ENCODE measurements at regions not wholly inside any gene's neighbourhood (a gene's known extent, or its start where the extent isn't known, plus 50 kb on each side); places are given as distances from the start of the nearest gene placed in this dataset.
"Not testable (repeated sequence)": the region's sequence is repeated elsewhere in the genome, so short reads cannot be mapped to it uniquely, and the experiment has no call there.

DNA sequence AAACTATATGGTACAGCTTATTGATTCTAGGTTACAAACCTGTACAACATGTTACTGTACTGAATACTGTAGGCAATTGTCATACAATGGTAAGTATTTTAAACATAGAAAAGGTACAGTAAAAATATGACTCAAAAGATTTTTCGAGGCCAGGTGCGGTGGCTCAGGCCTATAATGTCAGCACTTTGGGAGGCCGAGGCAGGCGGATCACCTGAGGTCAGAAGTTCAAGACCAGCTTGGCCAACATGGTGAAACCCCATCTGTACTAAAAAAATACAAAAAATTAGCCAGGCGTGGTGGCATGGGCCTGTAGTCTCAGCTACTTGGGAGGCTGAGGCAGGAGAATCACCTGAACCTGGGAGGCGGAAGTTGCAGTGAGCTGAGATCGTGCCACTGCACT, 646.6 kb downstream of the ISL1 start:
- H3K9me3 ChIP-seq (ENCODE audit: control extremely low read depth in 1 of 5, control insufficient read depth in 4 of 5, insufficient read depth in 2 of 5, low read depth in 1 of 5, low read length in 4 of 5); H3K4me3 ChIP-seq (ENCODE audit: control insufficient read depth in 1 of 7, extremely low read depth in 1 of 7, insufficient read depth in 4 of 7, low read depth in 2 of 7, low read length in 6 of 7); CTCF ChIA-PET; H3K27me3 ChIP-seq (replicated peaks in 2 of 5; ENCODE audit: control insufficient read depth in 4 of 5, insufficient read depth in 5 of 5, low read length in 4 of 5); DNase-seq; POLR2A ChIA-PET; H3K27ac ChIP-seq (ENCODE audit: insufficient read depth in 1 of 2, low read depth in 1 of 2, low read length in 2 of 2, poor library complexity in 1 of 2, severe bottlenecking in 2 of 2); H3K4me1 ChIP-seq (ENCODE audit: control extremely low read depth in 1 of 4, control insufficient read depth in 4 of 4, insufficient read depth in 4 of 4, low read length in 3 of 4); H3K36me3 ChIP-seq (ENCODE audit: control insufficient read depth in 4 of 4, insufficient read depth in 4 of 4, low read length in 3 of 4): not testable (repeated sequence)
- WGBS (ENCODE audit: insufficient coverage) = 100% methylated on average over 6 of the region's 7 CpGs

DNA sequence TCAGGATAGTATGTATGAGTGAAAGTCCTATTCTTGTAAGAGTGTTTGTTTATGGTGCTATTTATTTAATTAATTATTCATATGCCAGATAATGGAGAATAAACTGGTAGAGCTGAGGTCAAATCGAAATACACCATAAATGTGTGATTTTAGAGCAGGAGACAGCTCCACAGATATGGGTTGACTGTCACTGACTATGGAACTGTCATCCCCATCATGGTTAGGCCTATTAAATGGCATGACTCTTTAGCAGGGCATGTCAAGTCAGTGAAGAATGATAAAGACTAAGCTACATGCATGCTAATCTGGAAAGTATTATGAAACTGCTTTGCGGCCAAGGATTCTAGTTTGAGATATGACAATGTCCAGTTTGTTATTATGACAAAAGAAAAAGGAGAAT, 658.6 kb downstream of the ISL1 start:
- no peak for DNase-seq
- Histone ChIP-seq H3K27ac (ENCODE audit: insufficient read depth in 1 of 2, low read depth in 1 of 2, low read length in 2 of 2, poor library complexity in 1 of 2, severe bottlenecking in 2 of 2) (no peak overlapping the region), H3K9me3 (ENCODE audit: control extremely low read depth in 1 of 5, control insufficient read depth in 4 of 5, insufficient read depth in 2 of 5, low read depth in 1 of 5, low read length in 4 of 5) (no peaks in the 10 kb centered on the region), H3K36me3 (ENCODE audit: control insufficient read depth in 4 of 4, insufficient read depth in 4 of 4, low read length in 3 of 4) (no peaks in the 10 kb centered on the region), H3K27me3 (replicated peaks in 2 of 5; ENCODE audit: control insufficient read depth in 4 of 5, insufficient read depth in 5 of 5, low read length in 4 of 5) (no peaks in the 10 kb centered on the region), H3K4me1 (ENCODE audit: control extremely low read depth in 1 of 4, control insufficient read depth in 4 of 4, insufficient read depth in 4 of 4, low read length in 3 of 4) (no peaks in the 10 kb centered on the region), H3K4me3 (ENCODE audit: control insufficient read depth in 1 of 7, extremely low read depth in 1 of 7, insufficient read depth in 4 of 7, low read depth in 2 of 7, low read length in 6 of 7) (no peak overlapping the region)
- POLR2A ChIA-PET = no interaction called here
- 94% methylated on average over 2 of the region's 2 CpGs for WGBS (ENCODE audit: insufficient coverage)
- CTCF ChIA-PET = no interaction called here

GRCh38 chr5:52043137-52043536, 659.9 kb downstream of the ISL1 start:
- Histone ChIP-seq H3K9me3 (ENCODE audit: control extremely low read depth in 1 of 5, control insufficient read depth in 4 of 5, insufficient read depth in 2 of 5, low read depth in 1 of 5, low read length in 4 of 5) (no peaks in the 10 kb centered on the region), H3K4me1 (ENCODE audit: control extremely low read depth in 1 of 4, control insufficient read depth in 4 of 4, insufficient read depth in 4 of 4, low read length in 3 of 4) (no peaks in the 10 kb centered on the region), H3K27ac (ENCODE audit: insufficient read depth in 1 of 2, low read depth in 1 of 2, low read length in 2 of 2, poor library complexity in 1 of 2, severe bottlenecking in 2 of 2) (no peak overlapping the region), H3K36me3 (ENCODE audit: control insufficient read depth in 4 of 4, insufficient read depth in 4 of 4, low read length in 3 of 4) (no peaks in the 10 kb centered on the region), H3K4me3 (ENCODE audit: control insufficient read depth in 1 of 7, extremely low read depth in 1 of 7, insufficient read depth in 4 of 7, low read depth in 2 of 7, low read length in 6 of 7) (no peak overlapping the region), H3K27me3 (replicated peaks in 2 of 5; ENCODE audit: control insufficient read depth in 4 of 5, insufficient read depth in 5 of 5, low read length in 4 of 5) (no peaks in the 10 kb centered on the region)
- ChIA-PET CTCF (no interaction called here), POLR2A (no interaction called here)
- WGBS (ENCODE audit: insufficient coverage) = 100% methylated on average over 1 of the region's 4 CpGs
- DNase-seq = no peak

DNA sequence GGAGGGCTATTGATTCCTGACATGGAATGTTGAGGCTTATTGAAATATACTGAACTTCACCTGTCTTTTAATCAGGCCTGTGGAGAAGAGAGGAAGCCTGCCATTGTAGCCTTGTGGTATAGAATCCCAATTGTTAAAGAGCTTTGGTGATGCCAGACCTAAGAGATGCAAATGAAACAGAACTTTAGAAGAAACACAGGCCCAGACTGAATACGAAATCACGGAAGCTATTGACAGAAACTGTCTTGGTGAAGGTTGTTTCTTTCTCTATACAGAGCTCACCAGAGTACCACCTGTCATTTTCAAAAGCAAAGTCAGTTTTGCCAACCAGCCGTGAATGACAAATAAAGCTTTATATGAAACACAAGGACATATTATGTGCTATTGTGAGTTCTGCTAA, 660.3 kb downstream of the ISL1 start:
- no peak overlapping the region for H3K4me3 ChIP-seq (ENCODE audit: control insufficient read depth in 1 of 7, extremely low read depth in 1 of 7, insufficient read depth in 4 of 7, low read depth in 2 of 7, low read length in 6 of 7)
- POLR2A ChIA-PET = no interaction called here
- CTCF ChIA-PET = no interaction called here
- H3K4me1 ChIP-seq (ENCODE audit: control extremely low read depth in 1 of 4, control insufficient read depth in 4 of 4, insufficient read depth in 4 of 4, low read length in 3 of 4) = no peaks in the 10 kb centered on the region
- no peak for DNase-seq
- H3K27me3 ChIP-seq (replicated peaks in 2 of 5; ENCODE audit: control insufficient read depth in 4 of 5, insufficient read depth in 5 of 5, low read length in 4 of 5) = no peaks in the 10 kb centered on the region
- no peak overlapping the region for H3K27ac ChIP-seq (ENCODE audit: insufficient read depth in 1 of 2, low read depth in 1 of 2, low read length in 2 of 2, poor library complexity in 1 of 2, severe bottlenecking in 2 of 2)
- no peaks in the 10 kb centered on the region for H3K36me3 ChIP-seq (ENCODE audit: control insufficient read depth in 4 of 4, insufficient read depth in 4 of 4, low read length in 3 of 4)
- WGBS (ENCODE audit: insufficient coverage) = no CpG with 5 or more reads among the region's 3 CpGs
- no peaks in the 10 kb centered on the region for H3K9me3 ChIP-seq (ENCODE audit: control extremely low read depth in 1 of 5, control insufficient read depth in 4 of 5, insufficient read depth in 2 of 5, low read depth in 1 of 5, low read length in 4 of 5)

DNA sequence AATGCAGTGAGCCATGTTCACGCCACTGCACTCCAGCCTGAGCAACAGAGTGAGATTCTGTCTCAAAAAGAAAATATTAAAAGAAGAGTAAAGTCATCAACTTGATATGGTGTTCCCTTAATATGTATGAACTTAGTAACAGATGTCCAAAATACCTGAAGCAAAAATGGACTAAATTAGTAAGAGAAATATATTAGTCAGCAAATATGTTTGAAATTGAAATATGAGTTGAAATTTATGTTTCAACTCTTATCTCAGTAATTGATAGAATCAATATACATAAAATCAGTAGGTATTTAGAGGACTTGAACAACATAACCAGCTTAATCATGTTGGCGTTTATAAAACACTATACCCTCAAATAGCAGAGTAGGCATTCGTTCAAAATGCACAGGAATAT, 668.5 kb downstream of the ISL1 start:
- no peaks in the 10 kb centered on the region for H3K36me3 ChIP-seq (ENCODE audit: control insufficient read depth in 4 of 4, insufficient read depth in 4 of 4, low read length in 3 of 4)
- ChIA-PET CTCF (no interaction called here), POLR2A (no interaction called here)
- 100% methylated on average over 1 of the region's 3 CpGs for WGBS (ENCODE audit: insufficient coverage)
- DNase-seq = no peak
- no peaks in the 10 kb centered on the region for H3K9me3 ChIP-seq (ENCODE audit: control extremely low read depth in 1 of 5, control insufficient read depth in 4 of 5, insufficient read depth in 2 of 5, low read depth in 1 of 5, low read length in 4 of 5)
- no peak overlapping the region for H3K4me3 ChIP-seq (ENCODE audit: control insufficient read depth in 1 of 7, extremely low read depth in 1 of 7, insufficient read depth in 4 of 7, low read depth in 2 of 7, low read length in 6 of 7)
- no peaks in the 10 kb centered on the region for H3K27me3 ChIP-seq (replicated peaks in 2 of 5; ENCODE audit: control insufficient read depth in 4 of 5, insufficient read depth in 5 of 5, low read length in 4 of 5)
- no peaks in the 10 kb centered on the region for H3K4me1 ChIP-seq (ENCODE audit: control extremely low read depth in 1 of 4, control insufficient read depth in 4 of 4, insufficient read depth in 4 of 4, low read length in 3 of 4)
- H3K27ac ChIP-seq (ENCODE audit: insufficient read depth in 1 of 2, low read depth in 1 of 2, low read length in 2 of 2, poor library complexity in 1 of 2, severe bottlenecking in 2 of 2) = no peak overlapping the region

DNA sequence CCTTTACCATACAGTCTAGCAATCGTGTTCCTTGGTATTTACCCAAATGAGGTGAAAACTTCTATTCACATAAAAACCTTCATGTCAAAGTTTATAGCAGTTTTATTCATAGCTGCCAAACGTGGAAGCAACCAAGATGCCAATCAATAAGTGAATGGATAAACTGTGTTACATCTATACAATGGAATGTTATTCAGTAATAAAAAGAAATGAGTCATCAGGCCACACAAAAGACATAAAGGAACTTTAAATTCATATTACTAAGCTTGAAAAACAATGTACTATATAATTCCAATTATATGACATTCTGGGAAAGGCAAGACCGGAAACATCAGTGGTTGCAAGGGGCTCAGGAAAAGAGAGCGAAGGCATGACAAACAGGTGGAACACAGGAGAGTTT, 679.9 kb downstream of the ISL1 start:
- WGBS (ENCODE audit: insufficient coverage) = 92% methylated on average over 3 of the region's 4 CpGs
- H3K27me3 ChIP-seq (replicated peaks in 2 of 5; ENCODE audit: control insufficient read depth in 4 of 5, insufficient read depth in 5 of 5, low read length in 4 of 5) = no peaks in the 10 kb centered on the region
- H3K9me3 ChIP-seq (ENCODE audit: control extremely low read depth in 1 of 5, control insufficient read depth in 4 of 5, insufficient read depth in 2 of 5, low read depth in 1 of 5, low read length in 4 of 5) = peaks cover 0 to 3% (median 0%) of the 10 kb centered on the region in 5 experiments
- ChIA-PET CTCF (no interaction called here), POLR2A (no interaction called here)
- no peak for DNase-seq
- H3K36me3 ChIP-seq (ENCODE audit: control insufficient read depth in 4 of 4, insufficient read depth in 4 of 4, low read length in 3 of 4) = no peaks in the 10 kb centered on the region
- H3K4me1 ChIP-seq (ENCODE audit: control extremely low read depth in 1 of 4, control insufficient read depth in 4 of 4, insufficient read depth in 4 of 4, low read length in 3 of 4) = no peaks in the 10 kb centered on the region
- H3K4me3 ChIP-seq (ENCODE audit: control insufficient read depth in 1 of 7, extremely low read depth in 1 of 7, insufficient read depth in 4 of 7, low read depth in 2 of 7, low read length in 6 of 7) = no peak overlapping the region
- no peak overlapping the region for H3K27ac ChIP-seq (ENCODE audit: insufficient read depth in 1 of 2, low read depth in 1 of 2, low read length in 2 of 2, poor library complexity in 1 of 2, severe bottlenecking in 2 of 2)

GRCh38 chr5:52065182-52065581, 681.9 kb downstream of the ISL1 start:
- no peak for DNase-seq
- Histone ChIP-seq H3K27ac (ENCODE audit: insufficient read depth in 1 of 2, low read depth in 1 of 2, low read length in 2 of 2, poor library complexity in 1 of 2, severe bottlenecking in 2 of 2) (no peak overlapping the region), H3K4me3 (ENCODE audit: control insufficient read depth in 1 of 7, extremely low read depth in 1 of 7, insufficient read depth in 4 of 7, low read depth in 2 of 7, low read length in 6 of 7) (no peak overlapping the region), H3K9me3 (ENCODE audit: control extremely low read depth in 1 of 5, control insufficient read depth in 4 of 5, insufficient read depth in 2 of 5, low read depth in 1 of 5, low read length in 4 of 5) (peaks cover 0 to 3% (median 0%) of the 10 kb centered on the region in 5 experiments), H3K27me3 (replicated peaks in 2 of 5; ENCODE audit: control insufficient read depth in 4 of 5, insufficient read depth in 5 of 5, low read length in 4 of 5) (no peaks in the 10 kb centered on the region), H3K4me1 (ENCODE audit: control extremely low read depth in 1 of 4, control insufficient read depth in 4 of 4, insufficient read depth in 4 of 4, low read length in 3 of 4) (no peaks in the 10 kb centered on the region), H3K36me3 (ENCODE audit: control insufficient read depth in 4 of 4, insufficient read depth in 4 of 4, low read length in 3 of 4) (no peaks in the 10 kb centered on the region)
- ChIA-PET POLR2A (no interaction called here), CTCF (no interaction called here)
- no CpG with 5 or more reads among the region's 2 CpGs for WGBS (ENCODE audit: insufficient coverage)

GRCh38 chr5:52069997-52070396, 686.7 kb downstream of the ISL1 start:
- H3K4me3 ChIP-seq (ENCODE audit: control insufficient read depth in 1 of 7, extremely low read depth in 1 of 7, insufficient read depth in 4 of 7, low read depth in 2 of 7, low read length in 6 of 7) = no peak overlapping the region
- H3K36me3 ChIP-seq (ENCODE audit: control insufficient read depth in 4 of 4, insufficient read depth in 4 of 4, low read length in 3 of 4) = no peaks in the 10 kb centered on the region
- peaks cover 0 to 1% (median 0%) of the 10 kb centered on the region in 5 experiments for H3K9me3 ChIP-seq (ENCODE audit: control extremely low read depth in 1 of 5, control insufficient read depth in 4 of 5, insufficient read depth in 2 of 5, low read depth in 1 of 5, low read length in 4 of 5)
- CTCF ChIA-PET = no interaction called here
- POLR2A ChIA-PET = no interaction called here
- no peaks in the 10 kb centered on the region for H3K27me3 ChIP-seq (replicated peaks in 2 of 5; ENCODE audit: control insufficient read depth in 4 of 5, insufficient read depth in 5 of 5, low read length in 4 of 5)
- DNase-seq = no peak
- H3K4me1 ChIP-seq (ENCODE audit: control extremely low read depth in 1 of 4, control insufficient read depth in 4 of 4, insufficient read depth in 4 of 4, low read length in 3 of 4) = no peaks in the 10 kb centered on the region
- no peak overlapping the region for H3K27ac ChIP-seq (ENCODE audit: insufficient read depth in 1 of 2, low read depth in 1 of 2, low read length in 2 of 2, poor library complexity in 1 of 2, severe bottlenecking in 2 of 2)
